GM12878 (cell line): ENCODE measurements at regions not wholly inside any gene's neighbourhood (a gene's known extent, or its start where the extent isn't known, plus 50 kb on each side); places are given as distances from the start of the nearest gene placed in this dataset.

Experiments used
- ATAC-seq: fragments of 200-7000 bp; cut with Tn5 transposase; 3 replicates; pipeline ENCODE4 v1.9.1; 2020; ENCODE audit warnings: mild to moderate bottlenecking, moderate library complexity
- BruUV-seq: library from RNA; stranded (reverse); fragments of 400-500 nt; replicated peaks from 2 replicates; lab custom pipeline; 2021; lab: Mats Ljungman, UMichigan
- CTCF ChIA-PET: fragments of 300-600 bp; sonication (Branson Sonifier 250); formaldehyde crosslinking; extraction: SDS; loops from one replicate; lab custom pipeline; 2021; ENCODE audit warnings: inconsistent platforms; lab: Yijun Ruan, JAX
- POLR2A ChIA-PET: fragments of 350-600 bp; formaldehyde crosslinking; extraction: SDS; loops from one replicate; lab custom pipeline; 2021; ENCODE audit warnings: inconsistent platforms; lab: Charles Lee
- RAD21 ChIA-PET: fragments of 300-600 bp; sonication (Branson Sonifier 250); formaldehyde crosslinking; loops from one replicate; lab custom pipeline; 2023; ENCODE audit warnings: antibody characterized with exemption; ENCODE audit not compliant: unreplicated experiment; lab: Charles Lee
- SMC1A ChIA-PET: fragments of 300-600 bp; sonication (Branson Sonifier 250); formaldehyde crosslinking; loops from one replicate; lab custom pipeline; 2023; ENCODE audit not compliant: unreplicated experiment, uncharacterized antibody; lab: Charles Lee
- DNase-seq: peaks from one replicate; pipeline ENCODE4 v3.0.0-alpha.2; 2011; ENCODE audit warnings: low read depth, low spot score
- FAIRE-seq: peaks from 3 replicates; lab custom pipeline; 2011; peaks lifted over from hg19 to GRCh38; lab: Jason Lieb, UNC
- H2AFZ ChIP-seq: 2 replicates; pipeline ENCODE4 v1.6.0; 2011; ENCODE audit warnings: low read depth, low read length, control low read depth; ENCODE audit not compliant: control insufficient read depth
- H3K27ac ChIP-seq: 2 replicates; pipeline ENCODE4 v1.5.1; 2011; ENCODE audit warnings: control low read depth; ENCODE audit not compliant: control insufficient read depth, insufficient read depth
- H3K27me3 ChIP-seq, 2 experiments: replicated peaks in 1 of 2; 2 replicates each; pipeline versions ENCODE4 v1.6.0 to v1.6.1; 2011; ENCODE audit warnings: low read length in 1 of 2; ENCODE audit not compliant: control insufficient read depth in 2 of 2, insufficient read depth in 2 of 2
- H3K36me3 ChIP-seq, 2 experiments: 2 replicates each; pipeline ENCODE4 v1.5.1; 2011; ENCODE audit warnings: low read length in 1 of 2; ENCODE audit not compliant: control insufficient read depth in 2 of 2, insufficient read depth in 2 of 2
- H3K4me1 ChIP-seq: 2 replicates; pipeline ENCODE4 v1.6.1; 2011; ENCODE audit warnings: mild to moderate bottlenecking, low read length, moderate library complexity, mixed read lengths; ENCODE audit not compliant: control insufficient read depth, insufficient read depth
- H3K4me2 ChIP-seq: 2 replicates; pipeline ENCODE4 v1.6.0; 2011; ENCODE audit warnings: control low read depth; ENCODE audit not compliant: control insufficient read depth, insufficient read depth
- H3K4me3 ChIP-seq: fragments of 200-600 bp; sonication (generic); 2 replicates; pipeline ENCODE4 v1.5.1; 2016
- H3K79me2 ChIP-seq: 2 replicates; pipeline ENCODE4 v1.6.0; 2011; ENCODE audit warnings: low read length; ENCODE audit not compliant: control insufficient read depth, insufficient read depth
- H3K9ac ChIP-seq: 2 replicates; pipeline ENCODE4 v1.8.0; 2011; ENCODE audit warnings: low read length, control low read depth, mixed read lengths; ENCODE audit not compliant: control insufficient read depth, insufficient read depth
- H3K9me3 ChIP-seq: replicated peaks from 3 replicates; pipeline ENCODE4 v1.5.1; 2011; ENCODE audit warnings: mild to moderate bottlenecking, low read length; ENCODE audit not compliant: control insufficient read depth, insufficient read depth
- H4K20me1 ChIP-seq: 2 replicates; pipeline ENCODE4 v1.6.0; 2011; ENCODE audit not compliant: control insufficient read depth, insufficient read depth
- CBFB ChIP-seq: IDR thresholded peaks from 2 replicates; pipeline ENCODE4 v1.6.1; 2016; ENCODE audit warnings: antibody characterized with exemption, low read depth
- CEBPB ChIP-seq, 2 experiments: fragments of 150-350 bp in 1 of 2; IDR thresholded peaks; 2 replicates each; pipeline ENCODE4 v1.6.1; 2012 to 2014; ENCODE audit warnings: low read depth in 2 of 2, low read length in 2 of 2, borderline replicate concordance in 1 of 2, inconsistent platforms in 1 of 2
- CHD1 ChIP-seq: IDR thresholded peaks from 2 replicates; pipeline ENCODE4 v1.6.1; 2012; ENCODE audit warnings: low read depth, low read length, improper control_type of control experiment
- CREM ChIP-seq: IDR thresholded peaks from 2 replicates; pipeline ENCODE4 v1.6.1; 2014; ENCODE audit warnings: antibody characterized with exemption, low read depth
- JUND ChIP-seq: IDR thresholded peaks from 2 replicates; pipeline ENCODE4 v1.6.1; 2012; ENCODE audit warnings: low read depth, mild to moderate bottlenecking, low read length, improper control_type of control experiment, moderate library complexity
- NFYA ChIP-seq: IDR thresholded peaks from 2 replicates; pipeline ENCODE4 v1.6.1; 2011; ENCODE audit warnings: low read depth, mild to moderate bottlenecking, low read length, improper control_type of control experiment, borderline replicate concordance
- RCOR1 ChIP-seq: conservative IDR thresholded peaks from 2 replicates; pipeline ENCODE4 v1.6.1; 2012; ENCODE audit warnings: low read depth, low read length, improper control_type of control experiment
- REST ChIP-seq: IDR thresholded peaks from 2 replicates; pipeline ENCODE4 v1.6.1; 2012; ENCODE audit warnings: mild to moderate bottlenecking, low read depth, low read length
- SREBF2 ChIP-seq: IDR thresholded peaks from 2 replicates; pipeline ENCODE4 v1.6.1; 2012; ENCODE audit warnings: mild to moderate bottlenecking, low read length
- TARDBP ChIP-seq: IDR thresholded peaks from 2 replicates; pipeline ENCODE4 v1.6.1; 2016; ENCODE audit warnings: borderline replicate concordance
- YBX1 ChIP-seq: fragments of 450-650 bp; IDR thresholded peaks from 2 replicates; pipeline ENCODE4 v1.6.1; 2016; ENCODE audit warnings: antibody characterized with exemption
- ZNF274 ChIP-seq: IDR thresholded peaks from one replicate; pipeline ENCODE4 v1.8.0; 2011; ENCODE audit not compliant: insufficient read length, insufficient read depth
- WGBS: methylation state at CpG from one replicate; pipeline ENCODE4 v1.1.6; 2016; ENCODE audit warnings: low lambda C conversion rate; ENCODE audit not compliant: insufficient replicate concordance, insufficient coverage; ENCODE audit errors: missing lambda C conversion rate; 5-methylcytosine and 5-hydroxymethylcytosine counted together
- in situ Hi-C: fragments of 300-500 bp; cut with MboI; formaldehyde crosslinking; loops from 9 replicates; pipeline ENCODE4 v1.14.3; 2018; ENCODE audit warnings: mixed read lengths
- intact Hi-C: fragments of 100-400 bp; cut with micrococcal nuclease; formaldehyde crosslinking; loops from one replicate; pipeline ENCODE4 v1.14.2; 2022; ENCODE audit not compliant: unreplicated experiment

GRCh38 chr4:14318671-14319070, 683.6 kb upstream of the CPEB2 start:
- Histone ChIP-seq H3K9me3 (no peaks in the 10 kb centered on the region), H3K79me2 (no peaks in the 10 kb centered on the region), H3K27ac (no peak overlapping the region), H3K4me1 (no peaks in the 10 kb centered on the region), H2AFZ (no peak overlapping the region), H3K36me3 (no peaks in the 10 kb centered on the region), H3K4me2 (no peak overlapping the region), H3K27me3 (no peaks in the 10 kb centered on the region), H3K4me3 (no peak overlapping the region), H3K9ac (no peak overlapping the region), H4K20me1 (no peaks in the 10 kb centered on the region)
- ATAC-seq (no peak), DNase-seq (no peak), FAIRE-seq (no peak)
- WGBS: 0% methylated on average over 1 of the region's 1 CpG
- RAD21 ChIA-PET: no interaction called here
- CTCF ChIA-PET: no interaction called here
- SMC1A ChIA-PET: interaction anchor here (0.6 kb wide), 1 partner anchor 96 kb away, joined by 3 read pairs; no protein-coding TSS in a partner anchor
- POLR2A ChIA-PET: no interaction called here
- no peak for TF ChIP-seq REST
- intact Hi-C loops (no loop called here), in situ Hi-C loops (no loop called here)
- BruUV-seq: no TSS peak

- no peaks in the 10 kb centered on the region for H3K36me3 ChIP-seq
- no peaks in the 10 kb centered on the region for H3K9me3 ChIP-seq
- WGBS: 20% methylated on average over 1 of the region's 1 CpG
- H3K9ac ChIP-seq: no peak overlapping the region
- RAD21 ChIA-PET: no interaction called here
- no peak for FAIRE-seq
- no peaks in the 10 kb centered on the region for H3K79me2 ChIP-seq
- no peaks in the 10 kb centered on the region for H3K4me1 ChIP-seq
- H4K20me1 ChIP-seq: no peaks in the 10 kb centered on the region
- TF ChIP-seq SREBF2 (no peak), NFYA (no peak), TARDBP (no peak), YBX1 (no peak), CREM (no peak), CBFB (no peak), ZNF274 (no peak), JUND (no peak), RCOR1 (no peak), CHD1 (no peak), CEBPB (IDR thresholded peaks at IDR 0.05; ENCODE audit: borderline replicate concordance in 1 of 2, low read depth in 2 of 2, low read length in 2 of 2) (no peak)
- TF ChIP-seq, all 136 proteins: peak for 0
- H2AFZ ChIP-seq: no peak overlapping the region
- H3K27ac ChIP-seq: no peak overlapping the region
- ATAC-seq: no peak
- ChIA-PET SMC1A (no interaction called here), POLR2A (no interaction called here), CTCF (no interaction called here)
- H3K27me3 ChIP-seq: no peaks in the 10 kb centered on the region
- in situ Hi-C loops: no loop called here
- BruUV-seq: no TSS peak
- H3K4me3 ChIP-seq: no peak overlapping the region
- no peak overlapping the region for H3K4me2 ChIP-seq
- DNase-seq: no peak
- intact Hi-C loops: no loop called here
These were observed 680.6 kb upstream of the CPEB2 start for GRCh38 chr4:14321723-14322122.
